SW480 (cell line): ENCODE measurements at regions not wholly inside any gene's neighbourhood (a gene's known extent, or its start where the extent isn't known, plus 50 kb on each side); places are given as distances from the start of the nearest gene placed in this dataset.

Source experiments
- DNase-seq: peaks from one replicate; pipeline ENCODE4 v3.0.0-alpha.2; 2016; ENCODE audit warnings: low spot score

- no peak for DNase-seq
These were observed 234.8 kb upstream of the IRX2 start for GRCh38 chr5:2986301-2986700.

DNA sequence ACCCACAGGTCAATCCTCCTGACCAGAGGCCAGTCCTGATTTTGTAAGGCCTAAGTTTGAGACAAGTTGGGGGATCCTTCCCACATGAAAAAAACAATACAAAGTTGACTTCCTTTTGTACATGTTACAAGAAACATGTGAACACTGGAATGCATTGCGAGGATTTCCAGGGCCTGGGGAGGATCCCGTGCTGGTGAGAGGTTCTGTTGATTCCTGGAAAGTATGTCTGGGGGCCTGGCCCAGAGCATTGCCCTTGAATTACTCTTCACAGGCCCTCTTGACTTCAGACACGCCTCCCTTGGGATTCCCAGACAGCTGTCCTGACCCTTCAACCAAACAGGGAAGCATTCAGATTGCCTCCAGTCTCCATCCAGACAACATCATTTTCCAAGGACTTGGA is 234.2 kb upstream of the IRX2 start:
- DNase-seq = no peak

GRCh38 chr5:2983583-2984300 is 232.3 kb upstream of the IRX2 start:
- DNase-seq = no peak

- DNase-seq = no peak
These were observed 230.2 kb upstream of the IRX2 start for GRCh38 chr5:2981652-2982051.

DNA sequence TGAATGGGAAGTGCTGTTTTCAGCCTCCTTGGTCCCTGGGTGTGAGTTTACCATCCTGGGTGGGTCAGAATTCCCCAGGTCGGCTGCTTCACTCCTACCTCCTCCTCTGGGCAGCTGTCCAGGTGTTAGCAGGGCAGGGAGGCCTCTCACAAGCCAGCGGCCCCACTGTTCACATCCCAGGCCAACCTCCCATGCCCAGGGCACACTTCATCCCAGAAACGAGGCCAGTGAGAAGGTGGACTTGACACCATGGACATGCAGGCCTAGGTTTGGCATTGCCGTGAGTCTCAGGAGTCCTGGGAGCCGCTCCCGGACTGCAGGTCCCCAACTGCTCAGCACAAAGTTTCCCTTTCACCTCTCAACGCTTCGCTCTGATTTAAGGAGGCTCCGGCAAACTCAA is 229.6 kb upstream of the IRX2 start:
- DNase-seq = no peak

DNA sequence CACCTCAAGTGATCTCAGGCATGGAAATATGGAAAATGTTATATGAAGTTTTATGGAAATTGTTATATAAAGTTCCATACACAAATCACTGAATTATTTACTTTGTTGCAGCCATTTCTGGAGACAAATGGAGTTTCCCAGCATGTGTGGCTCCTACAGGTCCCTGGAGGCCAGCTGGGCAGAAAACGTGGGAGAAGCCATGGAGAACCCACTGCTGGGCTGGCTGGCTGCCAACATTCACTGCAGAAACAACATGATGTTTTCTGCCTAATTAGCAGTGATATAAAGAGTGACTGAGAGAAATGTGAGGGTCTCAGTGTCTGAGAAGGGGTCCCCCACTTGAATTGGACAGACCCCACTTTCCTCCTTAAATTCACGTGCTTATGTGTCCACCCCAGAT is 208.8 kb upstream of the IRX2 start:
- DNase-seq = no peak

- no peak for DNase-seq
These were observed 207.5 kb upstream of the IRX2 start for GRCh38 chr5:2958976-2959375.

- DNase-seq = no peak
These were observed 197.4 kb upstream of the IRX2 start for GRCh38 chr5:2948875-2949274.

DNA sequence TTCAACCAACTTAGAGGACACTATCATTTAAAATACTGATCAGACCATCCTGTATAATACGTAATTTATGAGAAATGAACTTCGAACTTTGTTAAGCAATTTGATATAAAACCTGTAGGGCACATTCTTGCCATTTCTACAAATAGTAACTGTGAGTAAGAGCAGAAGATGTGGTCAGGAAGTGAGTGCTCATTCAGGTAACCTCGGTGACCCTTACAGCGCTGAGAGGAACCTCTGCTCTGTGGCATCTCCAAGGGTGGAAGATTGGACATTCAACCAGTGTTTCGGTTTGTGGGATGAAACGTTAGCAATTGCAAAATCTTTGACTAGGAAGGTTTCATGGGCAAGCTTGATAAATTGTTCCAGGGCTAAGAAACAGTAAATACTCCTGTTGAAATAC is 194.8 kb upstream of the IRX2 start:
- no peak for DNase-seq

DNA sequence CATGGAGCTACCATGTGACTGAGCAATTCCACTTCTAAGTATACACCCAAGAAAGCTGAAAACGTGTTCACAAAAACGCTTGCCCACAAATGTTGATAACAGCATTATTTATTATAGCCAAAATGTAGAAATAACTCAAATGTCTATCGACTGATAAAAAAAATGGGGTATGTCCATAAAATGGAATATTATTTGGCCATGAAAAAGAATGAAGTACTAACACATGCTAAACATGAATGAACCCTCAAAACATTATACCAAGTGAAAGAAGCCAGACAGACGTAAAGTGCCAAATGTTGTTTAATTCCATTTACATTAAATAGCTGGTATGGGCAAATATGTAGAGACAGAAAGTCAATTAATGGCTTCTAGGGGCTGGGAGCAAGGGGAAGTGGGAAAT is 184.9 kb upstream of the IRX2 start:
- DNase-seq = no peak

GRCh38 chr5:2929779-2930178 is 178.3 kb upstream of the IRX2 start:
- no peak for DNase-seq

- DNase-seq = no peak
These were observed 170.2 kb upstream of the IRX2 start for GRCh38 chr5:2921651-2922050.

DNA sequence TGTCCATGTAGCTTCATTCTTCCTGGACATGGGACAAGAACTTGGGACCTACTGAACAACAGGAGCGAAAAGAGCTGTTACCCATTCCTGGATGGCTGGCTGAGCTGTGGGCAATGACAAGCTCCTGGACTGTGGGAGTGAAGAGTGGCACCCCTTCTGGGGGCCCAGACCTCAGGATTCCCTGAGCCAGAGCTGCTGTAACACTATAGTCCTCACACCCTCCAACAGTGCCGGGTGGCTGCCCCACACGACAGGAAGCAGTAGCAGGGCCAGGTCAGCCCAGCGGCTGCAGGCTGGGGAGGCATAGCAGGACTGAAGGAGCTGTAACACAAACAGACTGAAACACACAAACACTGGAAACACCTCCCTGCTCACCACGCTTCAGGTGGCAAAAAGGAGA is 169.7 kb upstream of the IRX2 start:
- DNase-seq = no peak

DNA sequence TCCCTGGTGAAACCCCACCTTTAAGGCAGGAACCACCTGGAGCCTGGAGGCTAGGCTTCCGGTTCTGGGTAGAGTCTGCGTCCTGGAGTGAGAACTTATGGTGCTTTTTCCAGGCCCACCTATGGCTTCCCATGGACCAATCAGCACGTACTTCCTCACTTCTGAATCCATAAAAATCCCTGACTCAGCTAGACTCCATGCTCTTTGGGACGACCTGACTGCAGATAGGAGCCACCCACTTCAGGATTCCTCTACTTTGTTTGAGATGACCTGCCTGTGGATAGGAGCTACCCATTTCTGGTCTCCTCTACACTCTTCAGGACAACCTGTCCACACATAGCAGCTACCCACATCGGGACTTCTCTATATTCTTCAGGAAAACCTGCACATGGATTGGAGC is 168.8 kb upstream of the IRX2 start:
- DNase-seq = no peak

- DNase-seq = no peak
These were observed 168.0 kb upstream of the IRX2 start for GRCh38 chr5:2919310-2920018.

DNA sequence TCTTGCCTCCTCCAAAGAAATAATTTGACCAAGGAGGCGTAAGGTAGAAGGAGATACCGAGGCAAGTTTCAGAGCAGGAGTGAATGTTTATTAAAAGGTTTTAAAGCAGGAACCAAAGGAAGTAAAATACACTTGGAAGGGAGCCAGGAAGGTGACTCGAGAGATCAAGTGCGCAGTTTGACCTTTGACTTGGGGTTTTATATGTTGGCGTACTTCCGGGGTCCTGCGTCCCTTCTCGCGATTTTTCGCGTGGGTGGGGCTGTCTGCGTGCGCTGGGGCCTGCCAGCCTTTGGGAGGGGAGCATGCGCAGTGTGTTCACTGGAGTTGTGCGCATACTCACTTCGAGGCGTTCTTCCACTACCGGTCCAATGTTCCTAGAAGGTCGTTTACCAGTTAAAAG is 166.0 kb upstream of the IRX2 start:
- DNase-seq = no peak

- no peak for DNase-seq
These were observed 165.6 kb upstream of the IRX2 start for GRCh38 chr5:2917093-2917492.

- DNase-seq = no peak
These were observed 164.7 kb upstream of the IRX2 start for GRCh38 chr5:2916076-2916682.

- no peak for DNase-seq
These were observed 163.6 kb upstream of the IRX2 start for GRCh38 chr5:2914981-2915484.

GRCh38 chr5:2914022-2914661 is 162.7 kb upstream of the IRX2 start:
- no peak for DNase-seq

DNA sequence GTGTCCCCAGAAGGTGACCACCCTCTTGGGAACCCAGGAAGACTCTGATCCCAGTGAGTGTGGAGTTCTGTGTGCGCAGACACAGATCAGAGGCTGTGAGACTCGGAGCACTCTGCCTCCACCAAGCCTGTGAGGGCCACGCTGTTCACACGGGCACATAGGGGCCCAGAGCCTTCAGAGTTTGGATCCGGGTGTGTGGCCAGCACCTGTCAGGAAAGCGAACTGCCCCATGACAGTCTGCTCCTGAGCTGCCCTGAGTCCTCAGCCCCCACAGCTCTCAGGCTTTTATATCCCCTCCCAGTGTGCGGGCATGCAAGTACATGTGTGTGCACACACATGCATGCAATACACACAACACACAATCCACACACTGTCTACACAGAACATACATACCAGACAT is 161.8 kb upstream of the IRX2 start:
- no peak for DNase-seq

DNA sequence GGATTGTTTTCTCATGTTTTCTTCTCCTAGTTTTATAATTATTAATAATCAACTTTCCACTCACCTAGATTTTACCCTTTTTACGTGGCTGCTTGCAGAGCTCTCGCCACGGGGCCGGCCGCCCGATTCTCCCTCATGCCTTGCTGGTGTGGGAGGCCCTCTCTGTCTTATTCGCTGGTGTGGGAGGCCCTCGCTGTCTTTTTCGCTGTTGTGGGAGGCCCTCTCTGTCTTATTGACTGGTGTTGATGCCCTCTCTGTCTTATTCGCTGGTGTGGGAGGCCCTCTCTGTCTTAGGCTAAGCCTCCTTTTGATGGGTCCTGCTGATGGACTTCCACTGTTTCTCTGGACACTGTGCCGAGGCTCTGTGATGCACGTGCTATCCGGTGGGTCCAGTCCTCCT is 161.3 kb upstream of the IRX2 start:
- no peak for DNase-seq
